GM12878 (cell line): ENCODE measurements at regions not wholly inside any gene's neighbourhood (a gene's known extent, or its start where the extent isn't known, plus 50 kb on each side); places are given as distances from the start of the nearest gene placed in this dataset.

ENCODE experiments used
- ATAC-seq: fragments of 200-7000 bp; cut with Tn5 transposase; 3 replicates; pipeline ENCODE4 v1.9.1; 2020; ENCODE audit warnings: mild to moderate bottlenecking, moderate library complexity
- BruUV-seq: library from RNA; stranded (reverse); fragments of 400-500 nt; replicated peaks from 2 replicates; lab custom pipeline; 2021; lab: Mats Ljungman, UMichigan
- CTCF ChIA-PET: fragments of 300-600 bp; sonication (Branson Sonifier 250); formaldehyde crosslinking; extraction: SDS; loops from one replicate; lab custom pipeline; 2021; ENCODE audit warnings: inconsistent platforms; lab: Yijun Ruan, JAX
- POLR2A ChIA-PET: fragments of 350-600 bp; formaldehyde crosslinking; extraction: SDS; loops from one replicate; lab custom pipeline; 2021; ENCODE audit warnings: inconsistent platforms; lab: Charles Lee
- RAD21 ChIA-PET: fragments of 300-600 bp; sonication (Branson Sonifier 250); formaldehyde crosslinking; loops from one replicate; lab custom pipeline; 2023; ENCODE audit warnings: antibody characterized with exemption; ENCODE audit not compliant: unreplicated experiment; lab: Charles Lee
- SMC1A ChIA-PET: fragments of 300-600 bp; sonication (Branson Sonifier 250); formaldehyde crosslinking; loops from one replicate; lab custom pipeline; 2023; ENCODE audit not compliant: unreplicated experiment, uncharacterized antibody; lab: Charles Lee
- DNase-seq: peaks from one replicate; pipeline ENCODE4 v3.0.0-alpha.2; 2011; ENCODE audit warnings: low read depth, low spot score
- FAIRE-seq: peaks from 3 replicates; lab custom pipeline; 2011; peaks lifted over from hg19 to GRCh38; lab: Jason Lieb, UNC
- H2AFZ ChIP-seq: 2 replicates; pipeline ENCODE4 v1.6.0; 2011; ENCODE audit warnings: low read depth, low read length, control low read depth; ENCODE audit not compliant: control insufficient read depth
- H3K27ac ChIP-seq: 2 replicates; pipeline ENCODE4 v1.5.1; 2011; ENCODE audit warnings: control low read depth; ENCODE audit not compliant: control insufficient read depth, insufficient read depth
- H3K27me3 ChIP-seq, 2 experiments: replicated peaks in 1 of 2; 2 replicates each; pipeline versions ENCODE4 v1.6.0 to v1.6.1; 2011; ENCODE audit warnings: low read length in 1 of 2; ENCODE audit not compliant: control insufficient read depth in 2 of 2, insufficient read depth in 2 of 2
- H3K36me3 ChIP-seq, 2 experiments: 2 replicates each; pipeline ENCODE4 v1.5.1; 2011; ENCODE audit warnings: low read length in 1 of 2; ENCODE audit not compliant: control insufficient read depth in 2 of 2, insufficient read depth in 2 of 2
- H3K4me1 ChIP-seq: 2 replicates; pipeline ENCODE4 v1.6.1; 2011; ENCODE audit warnings: mild to moderate bottlenecking, low read length, moderate library complexity, mixed read lengths; ENCODE audit not compliant: control insufficient read depth, insufficient read depth
- H3K4me2 ChIP-seq: 2 replicates; pipeline ENCODE4 v1.6.0; 2011; ENCODE audit warnings: control low read depth; ENCODE audit not compliant: control insufficient read depth, insufficient read depth
- H3K4me3 ChIP-seq: fragments of 200-600 bp; sonication (generic); 2 replicates; pipeline ENCODE4 v1.5.1; 2016
- H3K79me2 ChIP-seq: 2 replicates; pipeline ENCODE4 v1.6.0; 2011; ENCODE audit warnings: low read length; ENCODE audit not compliant: control insufficient read depth, insufficient read depth
- H3K9ac ChIP-seq: 2 replicates; pipeline ENCODE4 v1.8.0; 2011; ENCODE audit warnings: low read length, control low read depth, mixed read lengths; ENCODE audit not compliant: control insufficient read depth, insufficient read depth
- H3K9me3 ChIP-seq: replicated peaks from 3 replicates; pipeline ENCODE4 v1.5.1; 2011; ENCODE audit warnings: mild to moderate bottlenecking, low read length; ENCODE audit not compliant: control insufficient read depth, insufficient read depth
- H4K20me1 ChIP-seq: 2 replicates; pipeline ENCODE4 v1.6.0; 2011; ENCODE audit not compliant: control insufficient read depth, insufficient read depth
- CBFB ChIP-seq: IDR thresholded peaks from 2 replicates; pipeline ENCODE4 v1.6.1; 2016; ENCODE audit warnings: antibody characterized with exemption, low read depth
- CEBPZ ChIP-seq: fragments of 150-350 bp; IDR thresholded peaks from 2 replicates; pipeline ENCODE4 v1.6.1; 2016; ENCODE audit warnings: low read depth, low read length
- NR2C2 ChIP-seq: IDR thresholded peaks from 2 replicates; pipeline ENCODE4 v1.6.1; 2011; ENCODE audit warnings: borderline replicate concordance, low read depth; ENCODE audit not compliant: control insufficient read depth, insufficient read length
- ZNF592 ChIP-seq: fragments of 450-650 bp; IDR thresholded peaks from 2 replicates; pipeline ENCODE4 v1.6.1; 2017; ENCODE audit warnings: mild to moderate bottlenecking, moderate library complexity
- WGBS: methylation state at CpG from one replicate; pipeline ENCODE4 v1.1.6; 2016; ENCODE audit warnings: low lambda C conversion rate; ENCODE audit not compliant: insufficient replicate concordance, insufficient coverage; ENCODE audit errors: missing lambda C conversion rate; 5-methylcytosine and 5-hydroxymethylcytosine counted together
- in situ Hi-C: fragments of 300-500 bp; cut with MboI; formaldehyde crosslinking; loops from 9 replicates; pipeline ENCODE4 v1.14.3; 2018; ENCODE audit warnings: mixed read lengths
- intact Hi-C: fragments of 100-400 bp; cut with micrococcal nuclease; formaldehyde crosslinking; loops from one replicate; pipeline ENCODE4 v1.14.2; 2022; ENCODE audit not compliant: unreplicated experiment

GRCh38 chr4:185915271-185915670 lies 103.3 kb upstream of the SORBS2 start:
- Histone ChIP-seq H3K4me3 (no peak overlapping the region), H2AFZ (no peak overlapping the region), H3K36me3 (no peaks in the 10 kb centered on the region), H3K27ac (no peak overlapping the region), H3K9ac (no peak overlapping the region), H3K9me3 (no peaks in the 10 kb centered on the region), H4K20me1 (no peaks in the 10 kb centered on the region), H3K79me2 (no peaks in the 10 kb centered on the region), H3K4me2 (no peak overlapping the region), H3K27me3 (no peaks in the 10 kb centered on the region), H3K4me1 (no peaks in the 10 kb centered on the region)
- ATAC-seq (no peak), DNase-seq (no peak), FAIRE-seq (no peak)
- BruUV-seq: no TSS peak
- ChIA-PET CTCF (no interaction called here), RAD21 (no interaction called here), SMC1A (interaction anchor here (0.7 kb wide), 1 partner anchor 177 kb away, joined by 3 read pairs; no protein-coding TSS in a partner anchor), POLR2A (no interaction called here)
- 0% methylated on average over 2 of the region's 2 CpGs for WGBS
- in situ Hi-C loops (no loop called here), intact Hi-C loops (no loop called here)
- no peak for TF ChIP-seq CEBPZ
- no peak for TF ChIP-seq ZNF592
- no peak for TF ChIP-seq NR2C2
- no peak for TF ChIP-seq CBFB
